ENCODE measurements at regions not wholly inside any gene's neighbourhood (a gene's known extent, or its start where the extent isn't known, plus 50 kb on each side); places are given as distances from the start of the nearest gene placed in this dataset.

DNA sequence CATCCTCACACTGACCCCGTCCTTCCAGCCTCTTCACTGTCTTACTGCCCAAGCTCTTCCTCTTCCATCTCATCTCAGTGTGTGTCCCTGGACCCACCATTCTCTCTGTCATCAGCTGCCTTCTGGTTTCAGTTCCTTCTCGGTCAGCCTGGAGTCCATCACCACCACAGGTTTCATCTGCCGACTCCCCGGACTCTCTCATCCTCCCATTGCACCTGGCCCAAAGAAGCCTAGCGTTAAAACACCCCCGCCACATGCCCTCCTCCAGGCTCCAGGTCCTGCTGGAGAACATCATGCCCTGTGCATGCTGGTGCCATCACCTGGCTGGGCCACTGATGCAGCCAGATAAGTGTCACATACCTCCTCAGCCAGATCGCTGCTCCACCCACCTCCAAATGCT is 122.1 kb upstream of the GPR12 start:
- Histone ChIP-seq H3K9me3 (peaks cover 0 to 3% (median 0%) of the 10 kb centered on the region in 3 donors), H3K4me3 (no peak overlapping the region), H3K27ac (no peak overlapping the region), H3K36me3 (no peaks in the 10 kb centered on the region), H3K27me3 (no peaks in the 10 kb centered on the region), H3K4me1 (peaks cover 0 to 8% (median 0%) of the 10 kb centered on the region in 3 donors)
- TF ChIP-seq POLR2AphosphoS5 (IDR thresholded peaks at IDR 0.05) (no peak), EP300 (IDR thresholded peaks at IDR 0.05) (no peak), POLR2A (IDR thresholded peaks at IDR 0.05) (no peak)
- TF ChIP-seq, protein P1, sequence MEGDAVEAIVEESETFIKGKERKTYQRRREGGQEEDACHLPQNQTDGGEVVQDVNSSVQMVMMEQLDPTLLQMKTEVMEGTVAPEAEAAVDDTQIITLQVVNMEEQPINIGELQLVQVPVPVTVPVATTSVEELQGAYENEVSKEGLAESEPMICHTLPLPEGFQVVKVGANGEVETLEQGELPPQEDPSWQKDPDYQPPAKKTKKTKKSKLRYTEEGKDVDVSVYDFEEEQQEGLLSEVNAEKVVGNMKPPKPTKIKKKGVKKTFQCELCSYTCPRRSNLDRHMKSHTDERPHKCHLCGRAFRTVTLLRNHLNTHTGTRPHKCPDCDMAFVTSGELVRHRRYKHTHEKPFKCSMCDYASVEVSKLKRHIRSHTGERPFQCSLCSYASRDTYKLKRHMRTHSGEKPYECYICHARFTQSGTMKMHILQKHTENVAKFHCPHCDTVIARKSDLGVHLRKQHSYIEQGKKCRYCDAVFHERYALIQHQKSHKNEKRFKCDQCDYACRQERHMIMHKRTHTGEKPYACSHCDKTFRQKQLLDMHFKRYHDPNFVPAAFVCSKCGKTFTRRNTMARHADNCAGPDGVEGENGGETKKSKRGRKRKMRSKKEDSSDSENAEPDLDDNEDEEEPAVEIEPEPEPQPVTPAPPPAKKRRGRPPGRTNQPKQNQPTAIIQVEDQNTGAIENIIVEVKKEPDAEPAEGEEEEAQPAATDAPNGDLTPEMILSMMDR (IDR thresholded peaks at IDR 0.05), result no peak
- ATAC-seq, result no peak
- WGBS, 2 donors (ENCODE audit: low coverage in 1 of 2), result 87 to 100% methylated on average over 1 to 7 of the region's 7 CpGs

DNA sequence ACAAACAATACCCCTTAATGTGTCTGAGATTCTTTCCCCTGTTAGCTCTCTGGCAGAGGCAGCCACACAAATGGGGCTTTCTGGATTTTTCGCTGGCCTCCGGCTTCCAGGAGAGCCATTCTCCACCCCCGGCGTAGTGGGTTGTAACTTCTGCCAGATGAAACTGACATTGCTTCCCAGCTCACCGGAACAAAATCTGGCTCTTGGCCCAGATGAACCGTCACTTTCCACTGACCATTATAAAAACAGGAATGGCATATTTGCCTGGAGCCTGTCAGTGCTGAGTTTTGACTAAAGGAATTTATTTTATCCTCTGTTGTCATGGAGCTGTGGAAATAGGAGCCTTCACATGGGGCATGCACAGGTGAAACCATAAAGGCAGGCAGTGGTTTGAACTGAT is 120.6 kb upstream of the GPR12 start:
- ATAC-seq, result no peak
- Histone ChIP-seq H3K4me3 (peak overlapping the region in 1 of 2 donors; percentile 12), H3K9me3 (peaks cover 0 to 17% (median 0%) of the 10 kb centered on the region in 3 donors), H3K27ac (no peak overlapping the region), H3K27me3 (no peaks in the 10 kb centered on the region), H3K4me1 (peaks cover 0 to 8% (median 0%) of the 10 kb centered on the region in 3 donors), H3K36me3 (no peaks in the 10 kb centered on the region)
- TF ChIP-seq, protein P1 (IDR thresholded peaks at IDR 0.05), result no peak
- TF ChIP-seq POLR2A (IDR thresholded peaks at IDR 0.05), result no peak
- no peak for TF ChIP-seq EP300 (IDR thresholded peaks at IDR 0.05)
- no peak for TF ChIP-seq POLR2AphosphoS5 (IDR thresholded peaks at IDR 0.05)
- 11 to 25% methylated on average over 5 to 6 of the region's 6 CpGs for WGBS, 2 donors (ENCODE audit: low coverage in 1 of 2)

DNA sequence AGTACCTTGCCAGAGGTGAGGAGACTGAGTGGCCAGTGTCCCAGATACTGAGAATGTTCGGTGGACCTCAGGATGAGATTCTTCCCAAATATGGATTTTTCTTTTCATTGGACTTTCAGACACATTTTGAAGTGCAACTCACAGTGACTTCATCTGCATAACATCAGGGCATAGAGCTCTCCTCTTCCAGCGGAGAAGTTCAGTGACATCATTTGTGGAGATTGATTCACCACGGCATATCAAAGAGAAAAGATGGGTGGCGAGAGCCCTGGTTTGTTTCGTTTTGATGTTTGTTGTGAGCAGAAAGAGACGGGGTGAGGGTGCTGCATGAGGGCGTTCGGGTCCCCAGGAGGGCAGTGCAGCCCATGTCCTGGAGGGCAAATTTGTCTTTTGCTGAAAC is 120.1 kb upstream of the GPR12 start:
- 18 to 22% methylated on average over 3 to 8 of the region's 8 CpGs for WGBS, 2 donors (ENCODE audit: low coverage in 1 of 2)
- no peak overlapping the region for H3K27ac ChIP-seq
- peaks cover 0 to 8% (median 0%) of the 10 kb centered on the region in 3 donors for H3K4me1 ChIP-seq
- no peaks in the 10 kb centered on the region for H3K27me3 ChIP-seq
- no peak for TF ChIP-seq EP300 (IDR thresholded peaks at IDR 0.05)
- no peak for TF ChIP-seq POLR2A (IDR thresholded peaks at IDR 0.05)
- TF ChIP-seq POLR2AphosphoS5 (IDR thresholded peaks at IDR 0.05), result no peak
- TF ChIP-seq, protein P1 (IDR thresholded peaks at IDR 0.05), result no peak
- peaks cover 0 to 19% (median 0%) of the 10 kb centered on the region in 3 donors for H3K9me3 ChIP-seq
- no peaks in the 10 kb centered on the region for H3K36me3 ChIP-seq
- H3K4me3 ChIP-seq, result peak overlapping the region in 1 of 2 donors; percentile 12
- ATAC-seq, result no peak

DNA sequence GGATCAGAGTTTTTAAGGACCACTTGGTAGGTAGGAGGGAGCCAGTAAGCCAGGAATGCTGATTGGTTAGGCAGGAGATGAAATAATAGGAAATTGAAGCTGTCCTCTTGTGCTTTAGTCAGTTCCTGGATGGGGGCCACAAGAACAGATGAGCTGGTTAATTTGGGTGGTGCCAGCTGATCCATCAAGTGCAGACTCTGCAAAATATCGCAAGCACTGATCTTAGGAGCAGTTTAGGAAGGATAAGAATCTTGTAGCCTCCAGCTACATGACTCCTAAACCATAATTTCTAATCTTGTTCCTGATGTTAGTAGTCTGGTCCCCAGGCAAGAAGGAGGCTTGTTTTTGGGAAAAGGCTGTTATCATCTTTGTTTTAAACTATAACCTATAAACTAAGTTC is 117.9 kb upstream of the GPR12 start:
- Histone ChIP-seq H3K27me3 (peaks cover 4% of the 10 kb centered on the region), H3K4me1 (peaks cover 0 to 8% (median 0%) of the 10 kb centered on the region in 3 donors), H3K9me3 (peaks cover 0 to 25% (median 0%) of the 10 kb centered on the region in 3 donors), H3K27ac (no peak overlapping the region), H3K36me3 (no peaks in the 10 kb centered on the region), H3K4me3 (no peak overlapping the region)
- TF ChIP-seq POLR2AphosphoS5 (IDR thresholded peaks at IDR 0.05) (no peak), POLR2A (IDR thresholded peaks at IDR 0.05) (no peak), EP300 (IDR thresholded peaks at IDR 0.05) (no peak)
- TF ChIP-seq, protein P1 (IDR thresholded peaks at IDR 0.05), result no peak
- WGBS, 2 donors (ENCODE audit: low coverage in 1 of 2), result 22% methylated on average over 1 of the region's 1 CpG; no CpG with 5 or more reads in 1 of the 2 donors
- no peak for ATAC-seq

DNA sequence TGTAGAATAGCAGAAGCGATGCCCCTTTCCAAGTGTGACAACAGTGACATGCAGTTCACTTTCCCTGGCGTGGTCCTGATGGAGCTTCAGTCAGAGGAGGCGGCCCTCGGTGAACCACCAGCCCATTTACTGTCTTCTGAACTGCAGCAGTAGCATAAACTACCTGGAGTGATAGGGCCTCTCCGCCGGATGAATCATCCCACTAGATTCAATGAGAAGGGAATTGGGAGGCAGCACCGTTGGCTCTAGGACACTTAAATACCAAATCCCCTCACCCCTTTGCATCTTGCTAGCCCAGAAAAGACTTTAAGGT is 112.8 kb upstream of the GPR12 start:
- 70 to 100% methylated on average over 1 to 2 of the region's 7 CpGs for WGBS, 2 donors (ENCODE audit: low coverage in 1 of 2)
- Histone ChIP-seq H3K36me3 (no peaks in the 10 kb centered on the region), H3K27ac (no peak overlapping the region), H3K4me3 (no peak overlapping the region), H3K9me3 (peaks cover 0 to 25% (median 0%) of the 10 kb centered on the region in 3 donors), H3K4me1 (no peaks in the 10 kb centered on the region), H3K27me3 (peaks cover 47% of the 10 kb centered on the region)
- no peak for ATAC-seq
- TF ChIP-seq POLR2A (IDR thresholded peaks at IDR 0.05) (no peak), POLR2AphosphoS5 (IDR thresholded peaks at IDR 0.05) (no peak), EP300 (IDR thresholded peaks at IDR 0.05) (no peak)
- TF ChIP-seq, protein P1 (IDR thresholded peaks at IDR 0.05), result no peak

All from gastroesophageal sphincter (tissue), 4 donors.